Cardiac fibroblast (primary cell): ENCODE measurements at regions not wholly inside any gene's neighbourhood (a gene's known extent, or its start where the extent isn't known, plus 50 kb on each side); places are given as distances from the start of the nearest gene placed in this dataset.
"Not testable (repeated sequence)": the region's sequence is repeated elsewhere in the genome, so short reads cannot be mapped to it uniquely, and the experiment has no call there.

Experiments used
- DNase-seq, 2 donors: peaks; one replicate each; pipeline versions ENCODE4 v3.0.0 to v3.0.0-alpha.2; 2010; ENCODE audit warnings: low read depth in 2 of 2
- H3K4me3 ChIP-seq, 2 donors: replicated peaks in 1 of 2; 1 replicate in 1 of 2; 2 replicates in 1 of 2; pipeline ENCODE4 v1.5.1; 2011; ENCODE audit warnings: low read depth in 2 of 2, low read length in 2 of 2, mild to moderate bottlenecking in 2 of 2, moderate library complexity in 1 of 2
- CTCF ChIP-seq: IDR thresholded peaks from one replicate; pipeline ENCODE4 v1.5.1; 2011; ENCODE audit warnings: low read depth, mild to moderate bottlenecking, low read length, inconsistent platforms

DNA sequence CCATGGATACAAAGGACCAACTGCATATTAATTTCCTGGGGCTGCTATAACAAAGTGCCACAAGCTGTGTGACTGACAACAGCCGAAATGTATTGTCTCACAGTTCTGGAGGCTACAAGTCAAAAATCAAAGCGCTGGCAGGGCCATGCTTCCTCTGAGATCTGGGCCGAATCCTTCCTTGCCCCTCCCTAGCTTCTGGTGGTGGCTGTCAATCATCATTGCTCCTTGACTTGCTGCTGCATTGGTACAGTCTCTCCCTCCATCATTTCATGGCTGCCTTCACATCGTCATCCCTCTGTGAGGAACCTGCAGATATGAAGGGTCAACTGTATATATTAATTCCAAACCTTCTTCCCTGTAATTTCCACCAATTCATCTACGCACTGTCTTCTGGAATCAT, 118.3 kb downstream of the EXOC5 start:
- H3K4me3 ChIP-seq: no peak overlapping the region
- no peak for TF ChIP-seq CTCF
- no peak for DNase-seq

DNA sequence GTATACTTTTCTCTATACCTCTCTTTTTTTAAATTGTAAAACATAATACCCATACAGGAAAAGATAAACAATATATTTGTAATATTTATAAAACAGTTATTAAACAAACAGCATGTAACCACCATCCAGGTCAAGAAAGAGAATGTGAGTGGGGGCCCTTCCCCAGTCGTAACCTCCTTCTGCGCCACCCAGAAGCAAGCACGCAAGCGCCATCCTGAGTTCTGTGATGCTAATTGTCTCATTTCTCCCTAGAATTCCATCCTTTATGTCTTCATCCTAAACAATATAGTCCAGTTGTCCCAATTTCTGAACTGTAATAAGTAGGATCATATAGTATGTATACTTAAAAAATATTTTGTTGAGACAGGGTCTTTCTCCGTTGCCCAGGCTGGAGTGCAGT, 129.5 kb downstream of the EXOC5 start:
- TF ChIP-seq CTCF: no peak
- no peak for DNase-seq
- H3K4me3 ChIP-seq: no peak overlapping the region

DNA sequence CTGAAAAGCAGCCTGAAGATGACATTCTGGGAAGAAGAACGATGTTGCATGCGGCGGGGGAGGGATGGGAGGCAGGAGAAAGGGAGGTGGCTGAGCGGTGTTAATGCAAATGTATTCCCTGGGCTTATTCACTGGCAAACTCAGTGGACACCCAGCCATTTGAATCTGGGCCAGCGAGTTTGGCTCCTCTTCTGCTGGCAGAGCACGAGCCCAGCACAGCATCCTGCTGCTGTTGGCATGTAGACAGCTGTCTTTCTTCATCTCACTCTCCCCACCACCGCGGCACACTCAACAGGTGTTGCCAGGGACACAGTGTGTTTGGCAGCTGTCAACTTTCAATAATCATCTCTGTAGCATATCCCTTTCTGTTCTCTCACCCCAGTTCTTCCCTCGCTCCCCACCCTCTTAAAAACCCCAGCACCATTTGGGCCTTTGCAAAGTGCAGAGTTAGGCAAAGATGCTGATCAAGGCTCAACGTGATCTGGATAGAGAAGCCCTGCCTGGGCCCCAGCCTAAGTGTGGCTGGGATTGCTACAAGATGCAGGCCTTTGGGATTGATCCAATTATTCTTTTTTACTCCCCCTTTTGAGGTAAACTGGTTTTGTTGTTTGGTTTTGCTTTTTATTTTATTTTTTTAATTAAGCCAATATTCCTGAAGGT, 131.9 kb downstream of the EXOC5 start:
- no peak for TF ChIP-seq CTCF
- DNase-seq: peak in 1 of 2 donors; percentile 3
- H3K4me3 ChIP-seq: no peak overlapping the region

DNA sequence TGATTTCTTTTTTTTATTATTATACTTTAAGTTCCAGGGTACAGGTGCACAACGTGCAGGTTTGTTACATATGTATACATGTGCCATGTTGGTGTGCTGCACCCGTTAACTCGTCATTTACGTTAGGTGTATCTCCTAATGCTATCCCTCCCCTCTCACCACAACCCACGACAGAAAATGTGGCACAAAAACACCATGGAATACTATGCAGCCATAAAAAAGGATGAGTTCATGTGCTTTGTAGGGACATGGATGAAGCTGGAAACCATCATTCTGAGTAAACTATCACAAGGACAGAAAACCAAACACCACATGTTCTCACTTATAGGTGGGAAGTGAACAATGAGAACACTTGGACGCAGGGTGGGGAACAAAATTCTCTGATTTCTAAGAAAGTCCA, 140.9 kb downstream of the EXOC5 start:
- DNase-seq, H3K4me3 ChIP-seq: not testable (repeated sequence)

DNA sequence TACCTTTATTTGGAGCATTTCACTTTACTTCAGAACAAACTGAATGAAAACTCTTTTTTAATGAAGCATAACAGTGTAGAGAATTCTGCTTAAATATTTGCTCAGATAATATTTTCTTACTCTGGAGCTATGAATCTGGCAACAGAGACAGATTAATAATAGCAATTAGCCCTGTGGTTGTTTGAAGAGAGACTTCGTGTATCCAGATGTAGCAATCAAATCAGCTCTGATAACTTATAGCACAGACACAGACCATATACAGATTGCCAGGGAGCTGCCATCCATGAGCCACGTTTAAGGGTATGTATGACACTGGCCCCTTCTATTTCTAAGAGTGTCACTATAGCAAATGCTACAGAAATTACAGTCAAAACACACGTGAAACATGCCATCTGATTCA, 146.6 kb downstream of the EXOC5 start:
- TF ChIP-seq CTCF: no peak
- no peak for DNase-seq
- H3K4me3 ChIP-seq: no peak overlapping the region

DNA sequence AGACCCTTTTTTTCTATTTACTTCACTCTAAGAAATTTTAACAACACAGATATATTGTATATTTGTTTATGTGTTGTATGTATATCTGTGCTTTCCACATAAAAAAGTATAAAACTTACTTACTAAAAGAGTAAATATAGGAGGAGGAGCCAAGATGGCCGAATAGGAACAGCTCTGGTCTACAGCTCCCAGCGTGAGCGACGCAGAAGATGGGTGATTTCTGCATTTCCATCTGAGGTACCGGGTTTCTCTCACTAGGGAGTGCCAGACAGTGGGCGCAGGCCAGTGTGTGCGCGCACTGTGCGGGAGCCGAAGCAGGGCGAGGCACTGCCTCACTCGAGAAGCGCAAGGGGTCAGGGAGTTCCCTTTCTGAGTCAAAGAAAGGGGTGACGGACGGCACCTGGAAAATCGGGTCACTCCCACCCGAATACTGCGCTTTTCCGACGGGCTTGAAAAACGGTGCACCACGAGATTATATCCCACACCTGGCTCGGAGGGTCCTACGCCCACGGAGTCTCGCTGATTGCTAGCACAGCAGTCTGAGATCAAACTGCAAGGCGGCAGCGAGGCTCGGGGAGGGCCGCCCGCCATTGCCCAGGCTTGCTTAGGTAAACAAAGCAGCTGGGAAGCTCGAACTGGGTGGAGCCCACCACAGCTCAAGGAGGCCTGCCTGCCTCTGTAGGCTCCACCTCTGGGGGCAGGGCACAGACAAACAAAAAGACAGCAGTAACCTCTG, 156.5 kb downstream of the EXOC5 start:
- not testable (repeated sequence) for H3K4me3 ChIP-seq, DNase-seq

DNA sequence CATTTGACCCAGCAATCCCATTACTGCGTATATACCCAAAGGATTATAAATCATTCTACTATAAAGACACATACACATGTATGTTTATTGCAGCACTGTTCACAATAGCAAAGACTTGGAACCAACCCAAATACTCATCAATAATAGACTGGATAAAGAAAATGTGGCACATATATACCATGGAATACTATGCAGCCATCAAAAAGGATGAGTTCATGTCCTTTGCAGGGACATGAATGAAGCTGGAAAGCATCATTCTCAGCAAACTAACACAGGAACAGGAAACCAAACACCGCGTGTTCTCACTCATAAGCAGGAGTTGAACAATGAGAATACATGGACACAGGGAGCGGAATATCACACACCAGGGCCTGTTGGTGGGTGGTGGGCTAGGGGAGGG, 158.3 kb downstream of the EXOC5 start:
- not testable (repeated sequence) for H3K4me3 ChIP-seq, DNase-seq

DNA sequence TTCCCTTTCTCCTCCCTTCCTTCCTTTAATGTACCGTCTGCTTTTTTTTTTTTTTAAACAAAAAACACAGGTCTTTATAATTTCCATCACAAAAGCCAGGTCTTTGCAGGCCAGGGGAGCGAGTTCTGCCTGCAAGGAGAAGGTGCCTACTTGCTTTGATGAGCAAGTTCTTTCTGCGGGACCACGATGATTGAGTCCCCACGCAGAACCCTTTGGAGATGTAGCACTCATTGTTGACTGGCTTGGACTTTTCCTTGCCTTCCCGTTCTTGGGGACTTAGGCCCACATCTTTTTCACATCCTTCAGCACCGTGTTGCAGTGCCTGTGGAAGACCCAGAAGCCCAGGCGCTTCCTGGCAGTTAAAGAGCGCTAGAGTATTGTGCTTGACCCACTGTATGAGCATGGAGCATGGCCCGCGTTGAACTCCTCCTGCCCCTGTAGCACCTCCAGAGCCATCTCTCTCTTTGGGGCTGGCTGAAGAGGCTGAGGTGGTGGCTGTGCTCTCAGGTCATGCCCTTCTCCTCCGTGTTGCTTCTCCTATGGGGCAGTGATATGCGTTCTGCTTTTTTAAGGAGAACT, 177.6 kb downstream of the EXOC5 start:
- no peak for TF ChIP-seq CTCF

More for the DNA sequence above, 177.6 kb downstream of the EXOC5 start:
- no peak for DNase-seq
- H3K4me3 ChIP-seq: no peak overlapping the region
